ENCODE measurements at regions not wholly inside any gene's neighbourhood (a gene's known extent, or its start where the extent isn't known, plus 50 kb on each side); places are given as distances from the start of the nearest gene placed in this dataset.
"Not testable (repeated sequence)": the region's sequence is repeated elsewhere in the genome, so short reads cannot be mapped to it uniquely, and the experiment has no call there.

DNA sequence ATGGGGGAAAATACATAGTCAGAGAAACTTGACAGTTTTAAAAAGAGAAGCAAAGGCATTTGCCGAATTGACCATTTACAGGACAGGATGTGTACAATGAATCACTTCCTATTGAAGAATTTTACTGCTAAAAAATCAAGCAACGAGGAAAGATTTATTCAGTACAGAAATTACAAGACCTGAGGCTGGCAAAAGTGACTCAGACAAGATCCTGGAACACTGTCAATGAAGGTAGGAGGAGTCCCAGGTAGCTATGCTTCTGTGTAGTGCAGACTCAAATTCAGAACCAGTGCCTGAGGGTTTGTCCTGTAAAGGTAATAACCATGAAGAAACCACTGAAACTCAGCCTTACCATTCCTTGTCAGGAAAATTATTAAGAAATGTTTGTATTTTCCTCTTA is 120.9 kb downstream of the ZMAT3 start:
- Mint-ChIP-seq H3K4me1 (ENCODE audit: unreplicated experiment) (no peaks in the 10 kb centered on the region), H3K27ac (ENCODE audit: unreplicated experiment) (no peak overlapping the region), H3K27me3 (ENCODE audit: unreplicated experiment) (peaks cover 1% of the 10 kb centered on the region), H3K9me3 (ENCODE audit: unreplicated experiment) (no peaks in the 10 kb centered on the region), H3K36me3 (ENCODE audit: low read depth, unreplicated experiment) (no peaks in the 10 kb centered on the region), H3K4me3 (ENCODE audit: unreplicated experiment) (no peak overlapping the region)
- TF ChIP-seq, protein P1, sequence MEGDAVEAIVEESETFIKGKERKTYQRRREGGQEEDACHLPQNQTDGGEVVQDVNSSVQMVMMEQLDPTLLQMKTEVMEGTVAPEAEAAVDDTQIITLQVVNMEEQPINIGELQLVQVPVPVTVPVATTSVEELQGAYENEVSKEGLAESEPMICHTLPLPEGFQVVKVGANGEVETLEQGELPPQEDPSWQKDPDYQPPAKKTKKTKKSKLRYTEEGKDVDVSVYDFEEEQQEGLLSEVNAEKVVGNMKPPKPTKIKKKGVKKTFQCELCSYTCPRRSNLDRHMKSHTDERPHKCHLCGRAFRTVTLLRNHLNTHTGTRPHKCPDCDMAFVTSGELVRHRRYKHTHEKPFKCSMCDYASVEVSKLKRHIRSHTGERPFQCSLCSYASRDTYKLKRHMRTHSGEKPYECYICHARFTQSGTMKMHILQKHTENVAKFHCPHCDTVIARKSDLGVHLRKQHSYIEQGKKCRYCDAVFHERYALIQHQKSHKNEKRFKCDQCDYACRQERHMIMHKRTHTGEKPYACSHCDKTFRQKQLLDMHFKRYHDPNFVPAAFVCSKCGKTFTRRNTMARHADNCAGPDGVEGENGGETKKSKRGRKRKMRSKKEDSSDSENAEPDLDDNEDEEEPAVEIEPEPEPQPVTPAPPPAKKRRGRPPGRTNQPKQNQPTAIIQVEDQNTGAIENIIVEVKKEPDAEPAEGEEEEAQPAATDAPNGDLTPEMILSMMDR (IDR thresholded peaks at IDR 0.05; ENCODE audit: unreplicated experiment), result no peak
- no peak for DNase-seq (ENCODE audit: low spot score)

DNA sequence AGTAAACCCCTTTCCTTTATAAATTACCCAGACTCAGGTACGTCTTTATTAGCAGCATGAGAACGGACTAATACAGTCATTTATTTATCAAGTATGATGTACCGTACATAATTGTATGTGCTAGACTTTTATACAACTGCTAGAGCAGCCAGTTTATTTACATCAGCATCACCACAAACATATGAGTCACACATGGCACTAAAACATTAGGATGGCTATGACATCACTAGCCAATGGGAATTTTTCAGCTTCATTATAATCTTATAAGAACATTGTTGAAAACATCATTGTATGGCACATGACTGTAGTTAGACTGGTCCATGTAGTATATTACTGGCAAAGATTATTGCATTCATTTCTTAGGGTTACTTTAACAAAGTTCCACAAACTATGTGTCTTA is 121.7 kb downstream of the ZMAT3 start:
- H3K4me1 Mint-ChIP-seq (ENCODE audit: unreplicated experiment), result no peaks in the 10 kb centered on the region
- H3K27me3 Mint-ChIP-seq (ENCODE audit: unreplicated experiment), result peaks cover 1% of the 10 kb centered on the region
- H3K9me3 Mint-ChIP-seq (ENCODE audit: unreplicated experiment), result no peaks in the 10 kb centered on the region
- H3K4me3 Mint-ChIP-seq (ENCODE audit: unreplicated experiment), result no peak overlapping the region
- DNase-seq (ENCODE audit: low spot score), result no peak
- no peak overlapping the region for H3K27ac Mint-ChIP-seq (ENCODE audit: unreplicated experiment)
- no peaks in the 10 kb centered on the region for H3K36me3 Mint-ChIP-seq (ENCODE audit: low read depth, unreplicated experiment)
- TF ChIP-seq, protein P1 (IDR thresholded peaks at IDR 0.05; ENCODE audit: unreplicated experiment), result no peak

DNA sequence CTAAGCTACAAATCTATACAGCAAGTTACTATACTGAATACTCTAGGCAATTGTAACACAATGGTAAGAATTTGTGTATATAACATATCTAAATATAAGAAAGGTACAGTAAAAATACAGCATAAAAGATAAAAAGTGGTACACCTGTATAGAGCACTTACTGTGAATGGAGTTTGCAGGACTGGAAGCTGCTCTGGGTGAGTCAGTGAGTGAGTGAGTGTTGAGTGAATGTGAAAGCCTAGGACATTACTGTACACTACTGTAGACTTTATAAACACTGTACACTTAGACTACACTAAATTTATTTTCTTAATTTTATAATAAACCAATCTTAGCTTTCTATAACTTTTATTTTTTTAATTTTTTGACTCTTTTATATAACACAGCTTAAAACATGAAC is 123.1 kb downstream of the ZMAT3 start:
- no peak overlapping the region for H3K27ac Mint-ChIP-seq (ENCODE audit: unreplicated experiment)

DNA sequence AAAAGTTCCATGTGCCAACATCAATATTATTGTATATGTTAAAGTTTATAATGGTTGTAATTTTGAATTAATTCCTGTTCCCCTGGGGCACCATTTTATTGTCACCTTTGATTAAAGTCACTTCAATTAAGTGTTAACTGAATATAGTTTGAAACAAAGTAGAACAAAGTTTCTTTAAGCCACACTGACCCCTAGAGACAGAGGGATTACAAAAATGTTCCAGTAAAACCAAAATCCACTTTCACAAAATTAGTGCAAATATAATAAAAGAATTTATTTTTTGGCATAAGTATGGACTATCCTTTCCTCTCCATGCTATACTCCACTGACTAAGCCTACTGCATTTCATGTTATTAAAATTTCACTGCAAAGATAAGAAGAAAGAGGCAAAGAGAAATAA is 123.9 kb downstream of the ZMAT3 start:
- Mint-ChIP-seq H3K4me3 (ENCODE audit: unreplicated experiment) (no peak overlapping the region), H3K27me3 (ENCODE audit: unreplicated experiment) (peaks cover 1% of the 10 kb centered on the region), H3K27ac (ENCODE audit: unreplicated experiment) (no peak overlapping the region), H3K36me3 (ENCODE audit: low read depth, unreplicated experiment) (no peaks in the 10 kb centered on the region), H3K4me1 (ENCODE audit: unreplicated experiment) (no peaks in the 10 kb centered on the region), H3K9me3 (ENCODE audit: unreplicated experiment) (no peaks in the 10 kb centered on the region)
- TF ChIP-seq, protein P1 (IDR thresholded peaks at IDR 0.05; ENCODE audit: unreplicated experiment), result no peak
- DNase-seq (ENCODE audit: low spot score), result no peak

More for the DNA sequence above, 123.1 kb downstream of the ZMAT3 start:
- H3K36me3 Mint-ChIP-seq (ENCODE audit: low read depth, unreplicated experiment), result no peaks in the 10 kb centered on the region
- peaks cover 1% of the 10 kb centered on the region for H3K27me3 Mint-ChIP-seq (ENCODE audit: unreplicated experiment)
- no peaks in the 10 kb centered on the region for H3K4me1 Mint-ChIP-seq (ENCODE audit: unreplicated experiment)
- TF ChIP-seq, protein P1 (IDR thresholded peaks at IDR 0.05; ENCODE audit: unreplicated experiment), result no peak
- H3K9me3 Mint-ChIP-seq (ENCODE audit: unreplicated experiment), result no peaks in the 10 kb centered on the region
- H3K4me3 Mint-ChIP-seq (ENCODE audit: unreplicated experiment), result no peak overlapping the region
- DNase-seq (ENCODE audit: low spot score), result no peak

DNA sequence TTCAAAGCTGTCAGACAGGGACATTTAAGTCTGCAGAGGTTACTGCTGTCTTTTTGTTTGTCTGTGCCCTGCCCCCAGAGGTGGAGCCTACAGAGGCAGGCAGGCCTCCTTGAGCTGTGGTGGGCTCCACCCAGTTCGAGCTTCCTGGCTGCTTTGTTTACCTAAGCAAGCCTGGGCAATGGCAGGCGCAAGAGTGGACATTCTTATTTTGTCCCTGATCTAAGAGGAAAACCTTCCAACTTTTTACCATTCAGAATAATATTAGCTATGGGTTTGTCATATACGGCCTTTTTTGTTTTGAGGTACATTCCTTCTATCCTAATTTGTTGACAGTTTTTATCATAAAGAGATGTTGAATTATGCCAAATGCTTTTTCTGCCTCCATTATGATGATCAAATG is 129.3 kb downstream of the ZMAT3 start:
- not testable (repeated sequence) for H3K27me3 Mint-ChIP-seq (ENCODE audit: unreplicated experiment); H3K9me3 Mint-ChIP-seq (ENCODE audit: unreplicated experiment); DNase-seq (ENCODE audit: low spot score); H3K4me3 Mint-ChIP-seq (ENCODE audit: unreplicated experiment); H3K4me1 Mint-ChIP-seq (ENCODE audit: unreplicated experiment); H3K27ac Mint-ChIP-seq (ENCODE audit: unreplicated experiment); H3K36me3 Mint-ChIP-seq (ENCODE audit: low read depth, unreplicated experiment)

DNA sequence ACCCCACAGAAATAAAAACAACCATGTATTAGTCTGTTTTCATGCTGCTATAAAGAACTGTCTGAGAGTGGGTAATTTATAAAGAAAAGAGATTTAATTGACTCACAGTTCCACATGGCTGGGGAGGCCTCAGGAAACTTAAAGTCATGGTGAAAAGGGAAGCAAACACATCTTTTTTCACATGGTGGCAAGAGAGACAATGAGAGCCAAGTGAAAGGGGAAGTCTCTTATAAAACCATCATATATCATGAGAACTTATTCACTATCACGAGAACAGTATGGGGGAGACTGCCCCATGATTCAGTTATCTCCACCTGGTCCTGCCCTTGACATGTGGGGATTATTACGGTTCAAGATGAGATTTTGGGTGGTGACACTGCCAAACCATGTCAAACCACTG is 141.5 kb downstream of the ZMAT3 start:
- TF ChIP-seq, protein P1 (IDR thresholded peaks at IDR 0.05; ENCODE audit: unreplicated experiment), result no peak
- DNase-seq (ENCODE audit: low spot score), result no peak
- no peaks in the 10 kb centered on the region for H3K36me3 Mint-ChIP-seq (ENCODE audit: low read depth, unreplicated experiment)
- H3K27me3 Mint-ChIP-seq (ENCODE audit: unreplicated experiment), result no peaks in the 10 kb centered on the region
- no peak overlapping the region for H3K4me3 Mint-ChIP-seq (ENCODE audit: unreplicated experiment)
- no peak overlapping the region for H3K27ac Mint-ChIP-seq (ENCODE audit: unreplicated experiment)
- H3K4me1 Mint-ChIP-seq (ENCODE audit: unreplicated experiment), result no peaks in the 10 kb centered on the region
- H3K9me3 Mint-ChIP-seq (ENCODE audit: unreplicated experiment), result peaks cover 8% of the 10 kb centered on the region

Measured in endothelial cell (in vitro differentiated cells).